ENCODE measurements at regions not wholly inside any gene's neighbourhood (a gene's known extent, or its start where the extent isn't known, plus 50 kb on each side); places are given as distances from the start of the nearest gene placed in this dataset.
"Not testable (repeated sequence)": the region's sequence is repeated elsewhere in the genome, so short reads cannot be mapped to it uniquely, and the experiment has no call there.

GRCh38 chr1:234838182-234838581 is 228.2 kb upstream of the IRF2BP2 start:
- no peak for DNase-seq

GRCh38 chr1:234837713-234838112 is 227.7 kb upstream of the IRF2BP2 start:
- no peak for DNase-seq

- no peak for DNase-seq
These were observed 226.9 kb upstream of the IRF2BP2 start for GRCh38 chr1:234836776-234837357.

GRCh38 chr1:234836045-234836681 is 226.2 kb upstream of the IRF2BP2 start:
- peak; percentile 30 for DNase-seq

GRCh38 chr1:234835239-234835638 is 225.3 kb upstream of the IRF2BP2 start:
- no peak for DNase-seq

GRCh38 chr1:234833646-234834045 is 223.7 kb upstream of the IRF2BP2 start:
- DNase-seq = no peak

- DNase-seq = no peak
These were observed 223.1 kb upstream of the IRF2BP2 start for GRCh38 chr1:234833118-234833517.

GRCh38 chr1:234827656-234828055 is 217.7 kb upstream of the IRF2BP2 start:
- DNase-seq = no peak

GRCh38 chr1:234827181-234827580 is 217.2 kb upstream of the IRF2BP2 start:
- no peak for DNase-seq

GRCh38 chr1:234826352-234826751 is 216.4 kb upstream of the IRF2BP2 start:
- no peak for DNase-seq

GRCh38 chr1:234825498-234826165 is 215.7 kb upstream of the IRF2BP2 start:
- DNase-seq = no peak

GRCh38 chr1:234824836-234825235 is 214.9 kb upstream of the IRF2BP2 start:
- not testable (repeated sequence) for DNase-seq

GRCh38 chr1:234823191-234824176 is 213.5 kb upstream of the IRF2BP2 start:
- DNase-seq = no peak

- DNase-seq = no peak
These were observed 211.9 kb upstream of the IRF2BP2 start for GRCh38 chr1:234821840-234822239.

- DNase-seq = no peak
These were observed 210.6 kb upstream of the IRF2BP2 start for GRCh38 chr1:234820597-234820996.

GRCh38 chr1:234819845-234820244 is 209.9 kb upstream of the IRF2BP2 start:
- not testable (repeated sequence) for DNase-seq

GRCh38 chr1:234818040-234818387 is 208.0 kb upstream of the IRF2BP2 start:
- not testable (repeated sequence) for DNase-seq

- DNase-seq = not testable (repeated sequence)
These were observed 207.5 kb upstream of the IRF2BP2 start for GRCh38 chr1:234817313-234818039.

GRCh38 chr1:234816864-234817263 is 206.9 kb upstream of the IRF2BP2 start:
- not testable (repeated sequence) for DNase-seq

- DNase-seq = not testable (repeated sequence)
These were observed 206.3 kb upstream of the IRF2BP2 start for GRCh38 chr1:234816186-234816851.

GRCh38 chr1:234815295-234815815 is 205.4 kb upstream of the IRF2BP2 start:
- not testable (repeated sequence) for DNase-seq

- not testable (repeated sequence) for DNase-seq
These were observed 204.3 kb upstream of the IRF2BP2 start for GRCh38 chr1:234814235-234814634.
